ENCODE measurements at regions not wholly inside any gene's neighbourhood (a gene's known extent, or its start where the extent isn't known, plus 50 kb on each side); places are given as distances from the start of the nearest gene placed in this dataset.
A peak's percentile ranks its signal among the peaks of the same experiment; 100 is the strongest.
"Not testable (repeated sequence)": the region's sequence is repeated elsewhere in the genome, so short reads cannot be mapped to it uniquely, and the experiment has no call there.

DNA sequence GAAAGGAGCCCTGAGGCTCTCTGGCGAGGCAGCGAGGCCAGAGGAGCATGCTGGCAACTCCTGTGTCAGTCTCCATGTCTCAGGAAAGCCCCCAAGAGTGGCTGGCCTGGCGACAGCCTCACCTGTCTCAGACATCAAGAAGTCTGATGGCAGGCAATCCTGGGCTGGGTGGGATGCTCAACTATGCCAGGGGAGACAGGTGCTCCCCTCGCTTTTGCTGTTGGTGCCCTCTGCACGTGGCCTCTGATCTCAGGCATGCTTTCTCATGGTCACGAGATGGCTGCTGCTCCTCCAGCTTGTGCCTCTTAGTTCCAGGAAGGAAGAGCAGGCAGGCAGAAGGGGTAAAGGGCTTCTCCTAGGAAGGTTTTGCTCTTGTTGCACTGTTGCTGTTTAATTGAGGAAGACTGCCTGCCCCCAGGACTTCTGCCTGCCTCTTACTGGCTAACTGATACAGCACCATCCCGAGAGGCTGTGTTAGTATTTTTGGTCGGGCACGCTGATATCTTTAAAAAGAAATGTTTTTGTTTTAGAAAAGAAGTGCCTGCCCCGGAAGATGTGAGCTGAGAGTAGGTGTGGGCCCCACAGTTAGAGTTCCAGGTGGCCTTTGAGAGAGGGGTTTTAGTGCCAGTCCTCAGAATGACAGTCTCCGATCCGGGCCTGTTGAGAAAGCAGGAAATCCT lies 344.8 kb upstream of the HS6ST1 start:
- H3K4me1 ChIP-seq (ENCODE audit: insufficient read depth, low read length): peaks cover 8% of the 10 kb centered on the region
- no peaks in the 10 kb centered on the region for H3K36me3 ChIP-seq (ENCODE audit: insufficient read depth, low read length)
- H3K4me3 ChIP-seq (ENCODE audit: low read length): no peak overlapping the region
- H3K9me3 ChIP-seq (ENCODE audit: low read length): peaks cover 4% of the 10 kb centered on the region
- H2AFZ ChIP-seq (ENCODE audit: low read depth, low read length): no peak overlapping the region
- H3K27me3 ChIP-seq (ENCODE audit: insufficient read depth, low read length): no peaks in the 10 kb centered on the region

DNA sequence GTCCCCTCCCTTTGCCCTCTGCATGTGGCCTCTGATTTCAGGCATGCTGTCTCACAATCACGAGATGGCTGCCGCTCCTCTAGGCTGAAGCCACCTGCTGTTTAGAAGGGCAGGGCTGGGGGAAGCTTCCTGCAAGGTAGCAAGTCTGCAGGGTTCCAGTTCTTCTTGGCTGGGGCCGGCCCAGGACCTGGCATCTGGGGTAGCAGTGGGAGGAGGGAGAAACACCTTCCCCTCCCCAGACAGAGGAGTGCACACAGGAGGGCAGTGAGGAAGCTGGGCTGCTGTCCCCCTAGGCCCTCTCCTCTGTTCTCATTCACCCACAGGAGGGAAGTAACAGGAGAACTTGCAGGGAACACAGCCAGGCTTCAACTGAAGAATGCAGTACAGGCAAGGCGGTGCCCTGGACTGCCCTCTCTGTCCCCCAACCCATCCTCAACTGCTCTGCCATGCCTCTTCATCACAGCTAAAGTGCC lies 345.9 kb upstream of the HS6ST1 start:
- no peaks in the 10 kb centered on the region for H3K36me3 ChIP-seq (ENCODE audit: insufficient read depth, low read length)

DNA sequence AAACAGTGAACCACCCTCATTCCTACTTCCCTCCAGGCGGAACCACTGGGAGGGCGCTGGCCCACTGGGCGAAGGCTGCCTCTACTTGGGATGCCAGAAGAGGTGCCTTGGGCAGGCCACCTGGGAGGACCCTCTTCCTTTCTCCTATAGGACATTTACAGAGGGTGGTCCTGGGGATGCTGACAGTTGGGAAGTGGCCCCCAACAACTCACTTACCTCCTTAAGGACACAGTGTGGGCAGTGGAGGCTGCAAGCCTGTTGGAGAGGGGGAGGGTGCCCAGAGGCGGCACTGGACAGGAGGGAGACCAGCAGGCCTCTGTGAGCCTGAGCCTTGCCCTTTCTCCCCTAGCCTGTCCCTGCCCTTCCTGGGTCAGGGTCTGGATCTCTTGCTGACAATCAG lies 346.4 kb upstream of the HS6ST1 start:
- Histone ChIP-seq H3K4me3 (ENCODE audit: low read length) (no peak overlapping the region), H2AFZ (ENCODE audit: low read depth, low read length) (no peak overlapping the region), H3K9me3 (ENCODE audit: low read length) (peaks cover 4% of the 10 kb centered on the region), H3K36me3 (ENCODE audit: insufficient read depth, low read length) (no peaks in the 10 kb centered on the region), H3K27me3 (ENCODE audit: insufficient read depth, low read length) (no peaks in the 10 kb centered on the region), H3K4me1 (ENCODE audit: insufficient read depth, low read length) (peaks cover 8% of the 10 kb centered on the region)

More for the DNA sequence above, 345.9 kb upstream of the HS6ST1 start:
- H3K9me3 ChIP-seq (ENCODE audit: low read length): peaks cover 4% of the 10 kb centered on the region
- no peak overlapping the region for H3K4me3 ChIP-seq (ENCODE audit: low read length)
- peak overlapping the region; percentile 41 for H2AFZ ChIP-seq (ENCODE audit: low read depth, low read length)
- H3K4me1 ChIP-seq (ENCODE audit: insufficient read depth, low read length): peaks cover 8% of the 10 kb centered on the region
- no peaks in the 10 kb centered on the region for H3K27me3 ChIP-seq (ENCODE audit: insufficient read depth, low read length)

DNA sequence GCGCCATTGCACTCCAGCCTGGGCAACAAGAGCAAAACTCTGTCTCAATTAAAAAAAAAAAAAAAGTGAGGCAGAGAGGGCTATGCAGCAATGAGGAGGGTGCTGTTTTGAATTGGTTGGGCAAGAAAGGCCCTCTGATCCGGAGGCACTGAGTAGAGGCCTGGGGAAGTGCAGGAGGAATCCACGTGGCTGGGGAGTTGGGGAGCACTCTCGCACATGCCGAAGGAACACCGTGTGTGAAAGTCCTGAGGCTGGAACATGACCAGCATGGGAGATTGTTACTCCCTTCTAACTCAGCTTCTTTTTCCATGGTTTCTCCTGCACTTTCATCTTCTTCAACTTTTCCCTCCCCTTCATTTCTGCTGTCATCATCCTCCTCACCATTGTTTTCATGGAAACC lies 347.9 kb upstream of the HS6ST1 start:
- Histone ChIP-seq H3K9me3 (ENCODE audit: low read length) (peaks cover 4% of the 10 kb centered on the region), H3K4me3 (ENCODE audit: low read length) (no peak overlapping the region), H3K27me3 (ENCODE audit: insufficient read depth, low read length) (no peaks in the 10 kb centered on the region)

DNA sequence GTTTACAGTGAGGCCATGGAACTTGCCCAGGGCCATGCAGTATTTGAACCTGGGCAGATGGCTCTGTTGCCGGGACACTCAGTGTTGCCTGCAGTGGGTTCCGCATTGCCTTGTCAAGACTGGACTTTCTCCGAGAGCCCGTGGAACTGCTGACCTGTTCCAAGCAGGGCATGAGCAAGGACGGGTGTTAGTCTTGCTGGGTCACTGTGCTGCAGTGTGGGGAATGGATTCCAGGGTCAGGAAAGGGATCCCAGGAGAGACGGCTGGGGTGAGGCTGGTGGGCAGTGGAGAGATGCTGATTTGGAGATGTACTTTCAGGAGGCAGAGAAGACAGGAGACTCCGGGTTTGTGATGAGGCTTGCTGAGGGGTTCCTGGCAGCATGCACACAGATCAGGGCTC lies 348.7 kb upstream of the HS6ST1 start:
- Histone ChIP-seq H3K36me3 (ENCODE audit: insufficient read depth, low read length) (no peaks in the 10 kb centered on the region), H3K4me1 (ENCODE audit: insufficient read depth, low read length) (peaks cover 4% of the 10 kb centered on the region), H3K9me3 (ENCODE audit: low read length) (peaks cover 4% of the 10 kb centered on the region), H2AFZ (ENCODE audit: low read depth, low read length) (no peak overlapping the region), H3K4me3 (ENCODE audit: low read length) (no peak overlapping the region), H3K27me3 (ENCODE audit: insufficient read depth, low read length) (no peaks in the 10 kb centered on the region)

More for the DNA sequence above, 347.9 kb upstream of the HS6ST1 start:
- Histone ChIP-seq H3K4me1 (ENCODE audit: insufficient read depth, low read length) (peaks cover 8% of the 10 kb centered on the region), H2AFZ (ENCODE audit: low read depth, low read length) (no peak overlapping the region), H3K36me3 (ENCODE audit: insufficient read depth, low read length) (no peaks in the 10 kb centered on the region)

DNA sequence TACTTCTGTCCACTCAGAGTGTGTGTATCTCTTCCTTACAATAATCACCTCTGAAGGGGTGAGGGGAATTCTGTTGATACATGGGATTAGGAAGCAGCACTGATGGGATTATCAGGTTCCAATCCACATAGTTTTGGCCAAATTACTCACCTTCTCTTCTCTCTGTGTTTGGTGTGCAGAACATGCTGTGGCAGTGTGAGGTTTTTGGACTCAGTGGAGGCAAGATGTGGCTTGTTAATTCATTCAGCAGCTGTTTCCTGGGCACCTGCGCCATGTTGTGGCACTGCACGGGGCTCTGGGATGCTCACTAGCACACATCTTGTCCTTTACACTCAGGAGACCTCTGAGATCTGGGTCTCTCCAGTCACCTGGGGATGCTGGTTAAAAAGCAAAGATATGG lies 350.3 kb upstream of the HS6ST1 start:
- Histone ChIP-seq H3K36me3 (ENCODE audit: insufficient read depth, low read length) (no peaks in the 10 kb centered on the region), H2AFZ (ENCODE audit: low read depth, low read length) (no peak overlapping the region), H3K4me3 (ENCODE audit: low read length) (no peak overlapping the region), H3K9me3 (ENCODE audit: low read length) (no peaks in the 10 kb centered on the region), H3K4me1 (ENCODE audit: insufficient read depth, low read length) (peaks cover 4% of the 10 kb centered on the region), H3K27me3 (ENCODE audit: insufficient read depth, low read length) (no peaks in the 10 kb centered on the region)

DNA sequence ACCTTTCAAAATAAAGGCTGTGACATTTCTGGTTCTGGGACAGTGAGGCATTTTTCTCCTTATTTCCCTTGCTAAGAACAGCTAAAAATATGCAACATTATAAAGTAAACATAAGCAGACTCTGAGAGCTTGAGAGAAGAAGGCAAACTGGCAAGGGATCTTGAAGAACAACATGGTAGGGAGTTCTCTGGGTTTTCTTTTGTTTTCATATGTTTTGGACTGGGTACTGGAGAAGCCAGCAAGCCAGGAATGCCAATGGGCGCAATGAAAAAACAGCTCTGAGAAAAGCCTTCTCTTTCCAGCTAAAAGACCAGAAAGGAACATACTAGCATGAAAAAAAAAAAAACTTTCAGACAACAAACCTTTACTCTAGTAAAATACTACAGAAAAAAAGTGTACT lies 351.4 kb upstream of the HS6ST1 start:
- no peaks in the 10 kb centered on the region for H3K27me3 ChIP-seq (ENCODE audit: insufficient read depth, low read length)
- no peaks in the 10 kb centered on the region for H3K4me1 ChIP-seq (ENCODE audit: insufficient read depth, low read length)
- H3K36me3 ChIP-seq (ENCODE audit: insufficient read depth, low read length): no peaks in the 10 kb centered on the region
- no peak overlapping the region for H2AFZ ChIP-seq (ENCODE audit: low read depth, low read length)
- no peaks in the 10 kb centered on the region for H3K9me3 ChIP-seq (ENCODE audit: low read length)
- no peak overlapping the region for H3K4me3 ChIP-seq (ENCODE audit: low read length)

DNA sequence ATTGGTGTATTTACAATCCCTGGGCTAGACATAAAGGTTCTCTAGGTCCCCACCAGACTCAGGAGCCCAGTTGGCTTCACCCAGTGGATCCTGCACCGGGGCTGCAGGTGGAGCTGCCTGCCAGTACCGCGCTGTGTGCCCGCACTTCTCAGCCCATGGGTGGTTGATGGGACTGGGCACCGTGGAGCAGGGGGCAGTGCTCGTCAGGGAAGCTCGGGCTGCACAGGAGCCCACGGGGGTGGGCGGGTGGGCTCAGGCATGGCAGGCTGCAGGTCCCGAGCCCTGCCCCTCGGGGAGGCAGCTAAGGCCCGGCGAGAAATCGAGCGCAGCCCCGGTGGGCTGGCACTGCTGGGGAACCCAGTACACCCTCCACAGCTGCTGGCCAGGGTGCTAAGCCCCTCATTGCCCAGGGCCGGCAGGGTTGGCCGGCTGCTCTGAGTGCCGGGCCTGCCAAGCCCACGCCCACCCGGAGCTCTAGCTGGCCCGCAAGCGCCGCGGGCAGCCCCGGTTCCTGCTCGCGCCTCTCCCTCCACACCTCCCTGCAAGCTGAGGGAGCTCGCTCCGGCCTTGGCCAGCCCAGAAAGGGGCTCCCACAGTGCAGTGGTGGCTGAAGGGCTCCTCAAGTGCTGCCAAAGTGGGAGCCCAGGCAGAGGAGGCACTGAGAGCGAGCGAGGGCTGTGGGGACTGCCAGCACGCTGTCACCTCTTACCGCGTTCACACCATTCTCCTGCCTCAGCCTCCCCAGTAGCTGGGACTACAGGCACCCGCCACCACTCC lies 353.5 kb upstream of the HS6ST1 start:
- H3K27me3 ChIP-seq (ENCODE audit: insufficient read depth, low read length); H3K36me3 ChIP-seq (ENCODE audit: insufficient read depth, low read length): not testable (repeated sequence)

DNA sequence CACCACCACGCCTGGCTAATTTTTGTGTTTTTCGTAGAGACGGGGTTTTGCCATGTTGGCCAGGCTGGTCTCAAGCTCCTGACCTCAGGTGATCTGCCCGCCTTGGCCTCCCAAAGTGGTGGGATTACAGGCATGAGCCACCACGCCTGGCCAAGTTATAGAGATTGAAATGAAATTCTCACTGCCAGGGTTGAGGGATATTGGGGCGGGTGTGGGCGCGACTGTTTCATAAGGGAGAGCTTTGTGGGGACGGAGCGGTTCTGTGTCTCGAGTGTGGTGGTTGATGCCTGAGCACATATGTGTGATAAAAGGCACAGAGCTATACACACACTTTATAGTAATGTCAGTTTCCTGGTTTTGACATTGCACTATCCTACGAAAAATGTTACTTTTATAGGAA lies 361.0 kb upstream of the HS6ST1 start:
- H3K27me3 ChIP-seq (ENCODE audit: insufficient read depth, low read length); H3K36me3 ChIP-seq (ENCODE audit: insufficient read depth, low read length); H2AFZ ChIP-seq (ENCODE audit: low read depth, low read length); H3K4me3 ChIP-seq (ENCODE audit: low read length); H3K9me3 ChIP-seq (ENCODE audit: low read length): not testable (repeated sequence)
- H3K4me1 ChIP-seq (ENCODE audit: insufficient read depth, low read length): peaks cover 10% of the 10 kb centered on the region

More for the DNA sequence above, 353.5 kb upstream of the HS6ST1 start:
- H3K9me3 ChIP-seq (ENCODE audit: low read length); H3K4me1 ChIP-seq (ENCODE audit: insufficient read depth, low read length); H3K4me3 ChIP-seq (ENCODE audit: low read length); H2AFZ ChIP-seq (ENCODE audit: low read depth, low read length): not testable (repeated sequence)

DNA sequence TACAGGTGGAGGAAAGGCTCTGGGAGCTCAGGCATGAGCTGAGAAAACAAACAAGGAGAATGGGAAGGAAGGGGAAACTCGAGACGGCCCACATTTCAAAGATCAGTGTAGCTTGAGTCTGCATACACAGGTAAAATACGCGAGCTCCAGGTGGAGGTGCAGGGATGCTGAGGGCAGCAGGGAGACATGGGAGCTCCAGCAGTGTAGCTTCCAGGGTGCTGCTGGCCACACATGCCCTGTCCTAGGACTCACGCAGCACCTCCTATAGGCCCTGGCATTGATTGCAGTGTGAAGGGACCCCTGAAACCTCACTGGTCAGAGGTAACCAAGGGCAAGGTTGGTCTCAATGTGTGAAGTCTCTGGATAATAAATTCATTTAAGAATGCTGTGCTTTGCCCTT lies 362.8 kb upstream of the HS6ST1 start:
- Histone ChIP-seq H3K4me3 (ENCODE audit: low read length) (no peak overlapping the region), H2AFZ (ENCODE audit: low read depth, low read length) (no peak overlapping the region), H3K4me1 (ENCODE audit: insufficient read depth, low read length) (peaks cover 10% of the 10 kb centered on the region), H3K9me3 (ENCODE audit: low read length) (no peaks in the 10 kb centered on the region), H3K36me3 (ENCODE audit: insufficient read depth, low read length) (no peaks in the 10 kb centered on the region), H3K27me3 (ENCODE audit: insufficient read depth, low read length) (no peaks in the 10 kb centered on the region)

DNA sequence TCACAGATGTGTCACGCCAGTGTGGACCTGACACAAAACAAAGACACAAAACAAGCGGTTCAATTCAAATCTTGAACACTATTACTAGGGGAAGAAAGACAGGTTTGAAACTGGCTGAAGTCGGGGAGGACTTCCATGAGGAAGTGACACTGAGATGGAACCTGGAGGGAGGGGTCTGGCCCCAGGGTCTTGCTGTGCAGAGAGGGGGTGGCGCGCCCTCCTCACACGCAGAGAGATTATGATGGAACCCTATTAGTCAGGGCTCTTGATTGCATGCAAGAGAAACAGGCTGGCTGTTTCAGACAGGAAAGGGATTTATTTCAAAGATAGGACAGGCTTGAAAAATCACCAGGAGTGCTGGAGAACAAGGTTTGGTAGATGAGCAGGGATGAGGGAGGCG lies 363.6 kb upstream of the HS6ST1 start:
- H2AFZ ChIP-seq (ENCODE audit: low read depth, low read length): no peak overlapping the region
- peaks cover 10% of the 10 kb centered on the region for H3K4me1 ChIP-seq (ENCODE audit: insufficient read depth, low read length)
- no peaks in the 10 kb centered on the region for H3K36me3 ChIP-seq (ENCODE audit: insufficient read depth, low read length)
- H3K4me3 ChIP-seq (ENCODE audit: low read length): no peak overlapping the region
- H3K9me3 ChIP-seq (ENCODE audit: low read length): no peaks in the 10 kb centered on the region
- no peaks in the 10 kb centered on the region for H3K27me3 ChIP-seq (ENCODE audit: insufficient read depth, low read length)

DNA sequence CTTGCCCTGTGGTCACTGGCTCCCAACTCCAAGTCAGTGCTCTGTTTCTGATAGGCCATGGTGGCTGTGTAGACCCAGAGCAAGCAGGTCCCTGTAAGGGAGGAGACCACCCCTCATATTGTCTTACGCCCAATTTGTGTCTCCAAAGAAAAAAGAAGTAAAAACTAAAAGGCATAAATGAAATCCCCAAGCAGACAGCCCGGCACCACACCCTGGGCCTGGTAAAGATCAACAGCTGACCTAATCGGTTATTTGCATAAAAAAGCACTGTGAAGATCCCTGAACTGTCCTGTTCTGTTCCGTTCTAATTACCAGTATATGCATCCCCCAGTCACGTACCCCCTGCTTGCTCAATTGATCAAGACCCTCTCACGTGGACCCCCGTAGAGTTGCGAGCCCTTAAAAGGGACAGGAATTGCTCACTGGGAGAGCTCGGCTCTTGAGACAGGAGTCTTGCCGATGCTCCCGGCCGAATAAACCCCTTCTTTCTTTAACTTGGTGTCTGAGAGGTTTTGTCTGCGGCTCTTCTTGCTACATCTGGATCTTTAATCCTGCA lies 364.1 kb upstream of the HS6ST1 start:
- H3K36me3 ChIP-seq (ENCODE audit: insufficient read depth, low read length): no peaks in the 10 kb centered on the region

DNA sequence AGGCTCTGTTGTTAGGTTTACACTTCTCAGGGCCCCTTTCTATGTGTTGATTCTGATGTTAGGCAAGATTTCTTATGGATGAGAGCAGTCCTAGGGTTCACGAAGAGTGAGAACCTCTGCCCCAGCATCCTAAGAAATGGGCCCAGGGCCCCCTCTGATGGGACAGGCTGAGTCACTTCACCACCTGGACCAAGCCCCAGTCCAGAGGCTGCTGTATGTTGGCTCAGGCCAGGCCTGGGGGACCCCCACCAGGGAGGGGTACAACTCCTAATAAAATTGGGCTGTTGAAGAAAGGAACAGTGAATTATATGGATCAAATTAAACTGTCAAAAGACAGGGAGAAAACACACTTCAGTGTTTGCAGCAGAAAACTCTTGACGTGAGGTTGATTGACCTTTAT lies 365.9 kb upstream of the HS6ST1 start:
- H3K4me1 ChIP-seq (ENCODE audit: insufficient read depth, low read length): peaks cover 10% of the 10 kb centered on the region
- H2AFZ ChIP-seq (ENCODE audit: low read depth, low read length): no peak overlapping the region
- no peaks in the 10 kb centered on the region for H3K27me3 ChIP-seq (ENCODE audit: insufficient read depth, low read length)
- H3K9me3 ChIP-seq (ENCODE audit: low read length): no peaks in the 10 kb centered on the region
- H3K36me3 ChIP-seq (ENCODE audit: insufficient read depth, low read length): no peaks in the 10 kb centered on the region
- H3K4me3 ChIP-seq (ENCODE audit: low read length): no peak overlapping the region

More for the DNA sequence above, 364.1 kb upstream of the HS6ST1 start:
- no peak overlapping the region for H3K4me3 ChIP-seq (ENCODE audit: low read length)
- H3K9me3 ChIP-seq (ENCODE audit: low read length): no peaks in the 10 kb centered on the region
- no peak overlapping the region for H2AFZ ChIP-seq (ENCODE audit: low read depth, low read length)
- H3K4me1 ChIP-seq (ENCODE audit: insufficient read depth, low read length): peaks cover 10% of the 10 kb centered on the region
- no peaks in the 10 kb centered on the region for H3K27me3 ChIP-seq (ENCODE audit: insufficient read depth, low read length)
